Endothelial cell of umbilical vein (primary cell): ENCODE measurements at regions not wholly inside any gene's neighbourhood (a gene's known extent, or its start where the extent isn't known, plus 50 kb on each side); places are given as distances from the start of the nearest gene placed in this dataset.

Experiments
- BruUV-seq: library from RNA; stranded (reverse); fragments of 400-500 nt; replicated peaks from 2 replicates; lab custom pipeline; 2021; lab: Mats Ljungman, UMichigan
- CTCF ChIA-PET: fragments of 300-600, 350-600 bp; sonication (Branson Sonifier 250); formaldehyde crosslinking; loops from one replicate; lab custom pipeline; 2021; ENCODE audit warnings: antibody characterized with exemption, inconsistent platforms; lab: Charles Lee
- POLR2A ChIA-PET: fragments of 300-600, 350-600 bp; sonication (Branson Sonifier 250); formaldehyde crosslinking; loops from one replicate; lab custom pipeline; 2021; ENCODE audit warnings: antibody characterized with exemption, inconsistent platforms; lab: Charles Lee
- DNase-seq: peaks from one replicate; pipeline ENCODE4 v3.0.0-alpha.2; 2011; ENCODE audit warnings: low read depth, low spot score
- FAIRE-seq: peaks from 2 replicates; lab custom pipeline; 2011; peaks lifted over from hg19 to GRCh38; lab: Jason Lieb, UNC
- H2AFZ ChIP-seq: 2 replicates; pipeline ENCODE4 v1.6.0; 2012; ENCODE audit warnings: low read depth, low read length, control low read depth, inconsistent platforms
- H3K27ac ChIP-seq: 2 replicates; pipeline ENCODE4 v1.5.1; 2011; ENCODE audit warnings: low read depth, mild to moderate bottlenecking, control low read depth, low read length, moderate library complexity; ENCODE audit not compliant: insufficient read depth
- H3K27me3 ChIP-seq, 2 experiments: 2 replicates each; pipeline versions ENCODE4 v1.6.0 to v1.6.1; 2011; ENCODE audit warnings: low read length in 2 of 2, mixed read lengths in 1 of 2; ENCODE audit not compliant: control insufficient read depth in 2 of 2, insufficient read depth in 2 of 2
- H3K36me3 ChIP-seq, 2 experiments: 2 replicates in 1 of 2; 3 replicates in 1 of 2; pipeline ENCODE4 v1.5.1; 2011; ENCODE audit warnings: low read length in 2 of 2, mild to moderate bottlenecking in 1 of 2, moderate library complexity in 1 of 2; ENCODE audit not compliant: control insufficient read depth in 2 of 2, insufficient read depth in 2 of 2; ENCODE audit errors: extremely low read depth in 1 of 2
- H3K4me1 ChIP-seq: 3 replicates; pipeline ENCODE4 v1.5.1; 2011; ENCODE audit warnings: mild to moderate bottlenecking, low read length; ENCODE audit not compliant: control insufficient read depth, insufficient read depth; ENCODE audit errors: extremely low read depth
- H3K4me2 ChIP-seq: 2 replicates; pipeline ENCODE4 v1.6.1; 2011; ENCODE audit warnings: low read length, control low read depth, mixed read lengths; ENCODE audit not compliant: insufficient read depth
- H3K4me3 ChIP-seq, 3 experiments: fragments of 200-600 bp in 1 of 3; sonication (generic), shearing (Covaris generic) in 1 of 3; replicated peaks in 1 of 3; 2 replicates each; pipeline ENCODE4 v1.5.1; 2011 to 2016; ENCODE audit warnings: control low read depth in 3 of 3, low read length in 3 of 3, mild to moderate bottlenecking in 2 of 3, inconsistent platforms in 1 of 3, low read depth in 1 of 3, moderate library complexity in 1 of 3; ENCODE audit not compliant: insufficient read depth in 1 of 3
- H3K79me2 ChIP-seq: 2 replicates; pipeline ENCODE4 v1.6.0; 2012; ENCODE audit warnings: low read length, inconsistent platforms; ENCODE audit not compliant: control insufficient read depth, insufficient read depth
- H3K9ac ChIP-seq: replicated peaks from 2 replicates; pipeline ENCODE3; 2011; ENCODE audit warnings: low read length, control low read depth; ENCODE audit not compliant: insufficient read depth; ENCODE audit errors: extremely low read depth
- H3K9me1 ChIP-seq: replicated peaks from 3 replicates; pipeline ENCODE4 v1.6.0; 2011; ENCODE audit warnings: mild to moderate bottlenecking, low read length; ENCODE audit not compliant: control insufficient read depth, insufficient read depth; ENCODE audit errors: extremely low read depth
- H3K9me3 ChIP-seq: replicated peaks from 2 replicates; pipeline ENCODE4 v1.5.1; 2012; ENCODE audit warnings: low read length, inconsistent platforms; ENCODE audit not compliant: control insufficient read depth, insufficient read depth
- H4K20me1 ChIP-seq: replicated peaks from 2 replicates; pipeline ENCODE3; 2011; ENCODE audit warnings: mild to moderate bottlenecking, low read length; ENCODE audit not compliant: control insufficient read depth, insufficient read depth; ENCODE audit errors: extremely low read depth
- EZH2 ChIP-seq: IDR thresholded peaks from 2 replicates; pipeline ENCODE4 v1.6.1; 2012; ENCODE audit warnings: borderline replicate concordance, low read depth, mild to moderate bottlenecking, moderate library complexity, low read length, inconsistent platforms; ENCODE audit not compliant: severe bottlenecking
- FOS ChIP-seq: IDR thresholded peaks from 2 replicates; pipeline ENCODE4 v1.6.1; 2011; ENCODE audit warnings: mild to moderate bottlenecking, low read length, moderate library complexity, borderline replicate concordance; ENCODE audit not compliant: insufficient read depth
- GATA2 ChIP-seq: IDR thresholded peaks from 2 replicates; pipeline ENCODE4 v1.7.0; 2011; ENCODE audit warnings: low read depth, mild to moderate bottlenecking, moderate library complexity, mixed read lengths, low read length; ENCODE audit not compliant: insufficient read length, insufficient read depth
- JUN ChIP-seq: IDR thresholded peaks from 2 replicates; pipeline ENCODE4 v1.6.1; 2011; ENCODE audit warnings: borderline replicate concordance, low read depth; ENCODE audit not compliant: insufficient read length, insufficient read depth
- MAX ChIP-seq: IDR thresholded peaks from 2 replicates; pipeline ENCODE4 v1.6.1; 2011; ENCODE audit not compliant: insufficient read depth, insufficient read length
- MYC ChIP-seq: IDR thresholded peaks from one replicate; pipeline ENCODE4 v1.6.1; 2011; ENCODE audit warnings: mild to moderate bottlenecking, low read depth, low read length
- POLR2A ChIP-seq: IDR thresholded peaks from 2 replicates; pipeline ENCODE4 v1.6.1; 2012; ENCODE audit warnings: low read depth, mild to moderate bottlenecking, control low read depth, low read length
- POLR2AphosphoS5 ChIP-seq: IDR thresholded peaks from 2 replicates; pipeline ENCODE4 v1.6.1; 2012; ENCODE audit warnings: low read depth, mild to moderate bottlenecking, control low read depth, low read length, moderate library complexity; ENCODE audit not compliant: insufficient read depth
- dilution Hi-C: fragments of 300-500 bp; cut with MboI; formaldehyde crosslinking; loops from one replicate; pipeline ENCODE4 v1.15.0; 2019; ENCODE audit warnings: low sequenced_read_pairs; ENCODE audit not compliant: extremely low pct_ligation_motif_present
- intact Hi-C: fragments of 100-400 bp; cut with micrococcal nuclease; formaldehyde crosslinking; loops from one replicate; pipeline ENCODE4 v1.10.0; 2022
- TF ChIP-seq, protein P1 (sequence below), 2 donors: IDR thresholded peaks; 1 replicate in 1 of 2; 2 replicates in 1 of 2; pipeline ENCODE4 v1.5.1; 2011; ENCODE audit warnings: low read length in 2 of 2, mild to moderate bottlenecking in 2 of 2, moderate library complexity in 2 of 2, control low read depth in 1 of 2, inconsistent platforms in 1 of 2, low read depth in 1 of 2; ENCODE audit not compliant: insufficient read depth in 1 of 2; ENCODE audit errors: extremely low read depth in 1 of 2

- H3K4me2 ChIP-seq, result no peak overlapping the region
- H3K27ac ChIP-seq, result no peak overlapping the region
- BruUV-seq, result no TSS peak
- H4K20me1 ChIP-seq, result no peaks in the 10 kb centered on the region
- intact Hi-C loops (no loop called here), dilution Hi-C loops (no loop called here)
- no peak overlapping the region for H3K4me3 ChIP-seq
- no peaks in the 10 kb centered on the region for H3K79me2 ChIP-seq
- H3K9me1 ChIP-seq, result no peaks in the 10 kb centered on the region
- no peaks in the 10 kb centered on the region for H3K27me3 ChIP-seq
- H3K9me3 ChIP-seq, result no peaks in the 10 kb centered on the region
- CTCF ChIA-PET, result interaction anchor here (1.5 to 1.7 kb wide), 2 partner anchors 9 to 154 kb away, joined by 4 to 8 read pairs; no protein-coding TSS in a partner anchor
- H2AFZ ChIP-seq, result no peak overlapping the region
- no peaks in the 10 kb centered on the region for H3K36me3 ChIP-seq
- TF ChIP-seq FOS (no peak), MYC (no peak), POLR2A (no peak), POLR2AphosphoS5 (no peak), EZH2 (no peak), GATA2 (no peak), JUN (no peak), MAX (no peak)
- TF ChIP-seq, protein P1, sequence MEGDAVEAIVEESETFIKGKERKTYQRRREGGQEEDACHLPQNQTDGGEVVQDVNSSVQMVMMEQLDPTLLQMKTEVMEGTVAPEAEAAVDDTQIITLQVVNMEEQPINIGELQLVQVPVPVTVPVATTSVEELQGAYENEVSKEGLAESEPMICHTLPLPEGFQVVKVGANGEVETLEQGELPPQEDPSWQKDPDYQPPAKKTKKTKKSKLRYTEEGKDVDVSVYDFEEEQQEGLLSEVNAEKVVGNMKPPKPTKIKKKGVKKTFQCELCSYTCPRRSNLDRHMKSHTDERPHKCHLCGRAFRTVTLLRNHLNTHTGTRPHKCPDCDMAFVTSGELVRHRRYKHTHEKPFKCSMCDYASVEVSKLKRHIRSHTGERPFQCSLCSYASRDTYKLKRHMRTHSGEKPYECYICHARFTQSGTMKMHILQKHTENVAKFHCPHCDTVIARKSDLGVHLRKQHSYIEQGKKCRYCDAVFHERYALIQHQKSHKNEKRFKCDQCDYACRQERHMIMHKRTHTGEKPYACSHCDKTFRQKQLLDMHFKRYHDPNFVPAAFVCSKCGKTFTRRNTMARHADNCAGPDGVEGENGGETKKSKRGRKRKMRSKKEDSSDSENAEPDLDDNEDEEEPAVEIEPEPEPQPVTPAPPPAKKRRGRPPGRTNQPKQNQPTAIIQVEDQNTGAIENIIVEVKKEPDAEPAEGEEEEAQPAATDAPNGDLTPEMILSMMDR (IDR thresholded peaks at IDR 0.05; ENCODE audit: extremely low read depth in 1 of 2, insufficient read depth in 1 of 2, low read depth in 1 of 2, low read length in 2 of 2), result no peak
- DNase-seq (no peak), FAIRE-seq (no peak)
- H3K9ac ChIP-seq, result no peak overlapping the region
- H3K4me1 ChIP-seq, result no peaks in the 10 kb centered on the region
- POLR2A ChIA-PET, result no interaction called here
These were observed 130.7 kb downstream of the SAMD9 start for GRCh38 chr7:92987095-92987494.
